ENCODE measurements at regions not wholly inside any gene's neighbourhood (a gene's known extent, or its start where the extent isn't known, plus 50 kb on each side); places are given as distances from the start of the nearest gene placed in this dataset.
A peak's percentile ranks its signal among the peaks of the same experiment; 100 is the strongest.
"Not testable (repeated sequence)": the region's sequence is repeated elsewhere in the genome, so short reads cannot be mapped to it uniquely, and the experiment has no call there.

- DNase-seq, result no peak
Measured at GRCh38 chr9:102499468-102499867, 495.7 kb upstream of the CYLC2 start.

- no peak for DNase-seq
Measured at GRCh38 chr9:102497709-102498108, 497.4 kb upstream of the CYLC2 start.

- DNase-seq, result not testable (repeated sequence)
Measured at GRCh38 chr9:102486976-102487375, 508.2 kb upstream of the CYLC2 start.

DNA sequence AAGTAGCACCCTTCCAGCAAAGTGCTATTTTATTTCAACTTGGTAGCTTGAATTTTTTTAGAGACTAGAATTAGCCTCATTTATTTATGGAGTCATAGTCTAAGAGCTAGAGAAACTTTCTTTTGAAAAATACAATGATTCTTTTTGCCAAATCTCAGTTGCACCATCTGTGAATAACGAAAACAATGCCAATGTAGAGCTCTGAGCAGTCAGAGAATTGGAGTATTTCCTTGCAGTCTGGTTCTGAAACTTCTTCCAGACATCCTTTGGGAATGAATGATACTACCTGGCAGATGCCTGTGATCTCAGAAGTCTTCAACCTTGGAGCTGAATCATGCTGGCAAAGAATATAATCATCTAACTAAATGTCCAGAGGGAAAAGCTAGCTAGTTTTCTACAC, 511.5 kb upstream of the CYLC2 start:
- no peak for DNase-seq

- no peak for DNase-seq
Measured at GRCh38 chr9:102482776-102483175, 512.4 kb upstream of the CYLC2 start.

- peak; percentile 43 for DNase-seq
Measured at GRCh38 chr9:102479191-102479590, 515.9 kb upstream of the CYLC2 start.

GRCh38 chr9:102474357-102474756, 520.8 kb upstream of the CYLC2 start:
- DNase-seq, result no peak

DNA sequence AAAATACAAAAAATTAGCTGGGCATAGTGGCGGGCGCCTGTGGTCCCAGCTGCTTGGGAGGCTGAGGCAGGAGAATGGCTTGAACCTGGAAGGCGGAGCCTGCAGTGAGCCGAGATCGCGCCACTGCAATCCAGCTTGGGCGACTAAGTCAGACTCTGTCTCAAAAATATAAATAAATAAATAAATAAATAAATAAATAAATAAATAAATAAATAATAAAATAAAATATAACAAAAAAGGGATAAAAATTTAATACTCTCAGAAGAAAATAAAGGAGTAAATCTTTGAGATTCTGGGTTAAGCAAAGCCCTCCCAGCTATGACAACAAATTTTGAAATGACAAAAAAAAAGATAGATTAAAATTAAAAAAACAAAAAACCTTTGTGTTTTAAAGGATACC, 525.7 kb upstream of the CYLC2 start:
- DNase-seq, result not testable (repeated sequence)

DNA sequence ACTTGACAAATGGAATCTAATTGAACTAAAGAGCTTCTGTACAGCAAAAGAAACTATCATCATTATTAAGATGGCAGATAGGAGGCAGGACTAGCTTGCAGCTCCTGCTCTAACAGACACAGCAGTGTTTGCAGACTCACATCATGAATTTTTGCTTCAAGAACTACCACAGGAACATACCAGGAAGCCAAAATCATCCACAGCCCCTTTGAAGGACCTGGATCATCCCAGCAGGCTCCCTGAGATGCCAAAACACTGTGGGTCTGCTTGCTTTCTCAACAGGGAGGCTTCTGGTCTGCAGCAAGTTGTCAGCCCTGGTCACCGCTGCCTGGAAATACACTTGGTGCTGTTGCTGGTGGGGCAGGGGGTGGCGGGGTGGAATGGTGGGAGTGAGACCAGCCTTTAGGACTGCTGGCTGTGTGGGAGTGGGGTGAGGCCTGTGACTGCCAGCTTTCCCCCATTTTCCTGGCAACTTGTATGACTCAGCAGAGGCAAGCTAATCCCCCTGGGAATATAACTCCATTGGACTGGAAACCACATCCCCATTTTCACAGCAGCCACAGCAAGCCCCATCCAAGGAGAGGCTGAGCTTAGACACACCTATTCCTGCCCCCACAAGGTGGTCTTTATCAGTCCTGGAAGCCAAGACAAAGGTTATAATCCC, 533.8 kb upstream of the CYLC2 start:
- peak; percentile 17 for DNase-seq

DNA sequence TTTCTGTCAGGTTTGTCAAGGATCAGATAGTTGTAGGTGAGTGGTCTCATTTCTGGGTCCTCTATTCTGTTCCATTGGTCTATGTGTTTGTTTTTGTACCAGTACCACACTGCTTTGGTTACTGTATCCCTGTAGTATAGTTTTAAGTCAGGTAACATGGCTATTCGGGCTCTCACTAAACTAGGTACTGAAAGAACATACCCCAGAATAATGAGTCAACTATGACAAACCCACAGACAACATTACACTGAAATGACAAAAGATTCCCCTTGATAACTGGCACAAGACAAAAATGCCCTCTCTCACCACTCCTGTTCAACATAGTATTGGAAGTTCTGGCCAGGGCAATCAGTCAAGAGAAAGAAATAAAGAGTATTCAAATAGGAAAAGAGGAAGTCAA, 535.3 kb upstream of the CYLC2 start:
- DNase-seq, result no peak

DNA sequence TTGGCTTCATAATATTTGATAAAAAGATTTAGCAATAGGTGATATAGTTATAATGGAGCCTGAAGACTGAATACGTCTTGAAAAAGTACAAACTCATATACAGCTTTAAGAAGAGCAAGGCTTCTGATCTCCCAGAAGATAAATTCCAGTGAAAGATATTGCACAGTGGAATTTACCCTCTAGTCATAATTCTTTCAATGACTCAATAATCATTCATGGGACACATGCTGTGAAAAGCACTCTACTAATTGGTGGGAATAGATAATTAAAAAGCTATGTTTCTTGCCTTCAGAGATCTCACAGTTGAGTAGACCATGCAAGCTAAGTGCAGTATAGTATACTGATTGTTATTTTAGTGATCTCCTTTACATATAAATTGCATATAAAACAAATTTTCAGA, 538.6 kb upstream of the CYLC2 start:
- peak; percentile 1 for DNase-seq

DNA sequence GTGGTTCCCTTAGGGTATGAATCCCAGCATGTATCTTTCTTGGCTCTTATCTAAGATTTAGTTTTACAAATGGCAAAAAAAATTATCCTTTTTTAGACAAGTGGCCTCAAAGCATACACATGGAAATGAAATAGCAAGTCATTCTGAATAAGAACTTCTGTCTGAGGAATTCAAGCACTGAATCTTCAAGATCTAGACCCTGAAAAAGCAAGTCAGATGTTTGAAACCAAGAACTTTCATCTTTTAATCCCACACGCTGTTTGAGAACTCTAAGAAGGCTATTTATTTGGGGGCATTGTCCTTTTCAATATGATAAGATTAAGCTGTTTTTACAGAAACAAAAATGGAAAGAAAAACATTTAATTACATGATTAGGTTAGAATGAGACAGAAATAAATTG, 549.2 kb upstream of the CYLC2 start:
- no peak for DNase-seq

GRCh38 chr9:102445181-102445747, 549.9 kb upstream of the CYLC2 start:
- DNase-seq, result no peak

GRCh38 chr9:102439583-102439982, 555.5 kb upstream of the CYLC2 start:
- DNase-seq, result no peak

- not testable (repeated sequence) for DNase-seq
Measured at GRCh38 chr9:102436599-102436998, 558.5 kb upstream of the CYLC2 start.

DNA sequence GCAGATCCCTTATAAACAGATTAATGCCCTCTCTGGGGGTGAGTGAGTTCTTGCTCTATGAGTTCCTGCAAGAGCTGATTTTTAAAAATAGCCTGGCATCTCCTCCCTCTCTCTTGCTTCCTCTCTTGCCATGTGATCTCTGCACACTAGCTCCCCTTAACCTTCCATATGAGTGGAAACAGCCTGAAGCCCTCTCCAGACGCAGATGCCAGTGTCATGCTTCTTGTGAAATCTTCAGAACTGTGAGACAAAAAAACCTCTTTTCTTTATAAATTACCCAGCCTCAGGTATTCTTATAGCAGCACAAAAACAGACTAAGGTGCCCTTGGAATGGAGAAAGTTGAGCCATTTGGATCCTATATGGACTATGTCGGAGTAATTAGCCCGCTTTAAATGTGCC, 559.7 kb upstream of the CYLC2 start:
- no peak for DNase-seq

DNA sequence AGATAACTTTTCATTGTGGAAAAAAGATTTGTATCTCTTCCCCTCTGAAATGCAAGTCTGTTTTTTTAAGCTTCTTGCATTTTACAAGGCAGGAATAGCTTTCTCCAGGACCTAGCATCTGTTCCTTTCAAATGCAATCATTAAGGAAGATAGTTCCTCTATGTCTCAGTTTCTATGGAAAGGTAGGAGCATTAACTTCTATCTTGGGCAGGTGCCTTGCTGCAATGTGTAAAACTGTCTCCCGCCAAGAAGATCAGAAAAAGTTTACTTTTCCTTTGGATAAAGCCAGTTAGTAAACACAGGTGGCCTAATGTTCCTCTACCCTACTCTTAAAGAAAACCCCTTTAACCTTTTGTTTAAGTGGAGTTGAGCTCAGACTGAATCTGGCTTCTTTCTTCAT, 560.6 kb upstream of the CYLC2 start:
- DNase-seq, result no peak

DNA sequence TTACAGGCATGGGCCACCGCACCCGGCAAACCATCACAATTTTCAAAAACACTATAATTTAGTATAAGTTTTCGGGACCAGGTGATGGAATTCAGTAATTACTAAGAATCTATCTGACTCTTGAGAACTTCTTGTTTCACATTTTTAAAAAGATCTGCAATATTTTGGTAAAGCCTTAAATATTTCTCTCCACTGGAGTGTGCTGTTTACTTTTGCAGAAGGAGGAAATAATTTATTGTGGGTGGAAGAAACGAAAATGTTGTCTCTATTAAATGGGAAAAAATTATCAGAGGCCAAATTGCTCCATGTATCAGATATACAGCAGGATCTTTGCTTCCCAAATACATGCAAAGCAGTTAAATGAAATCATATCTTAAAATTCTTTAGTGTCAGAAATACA, 566.8 kb upstream of the CYLC2 start:
- no peak for DNase-seq

- DNase-seq, result not testable (repeated sequence)
Measured at GRCh38 chr9:102416251-102416650, 578.9 kb upstream of the CYLC2 start.

DNA sequence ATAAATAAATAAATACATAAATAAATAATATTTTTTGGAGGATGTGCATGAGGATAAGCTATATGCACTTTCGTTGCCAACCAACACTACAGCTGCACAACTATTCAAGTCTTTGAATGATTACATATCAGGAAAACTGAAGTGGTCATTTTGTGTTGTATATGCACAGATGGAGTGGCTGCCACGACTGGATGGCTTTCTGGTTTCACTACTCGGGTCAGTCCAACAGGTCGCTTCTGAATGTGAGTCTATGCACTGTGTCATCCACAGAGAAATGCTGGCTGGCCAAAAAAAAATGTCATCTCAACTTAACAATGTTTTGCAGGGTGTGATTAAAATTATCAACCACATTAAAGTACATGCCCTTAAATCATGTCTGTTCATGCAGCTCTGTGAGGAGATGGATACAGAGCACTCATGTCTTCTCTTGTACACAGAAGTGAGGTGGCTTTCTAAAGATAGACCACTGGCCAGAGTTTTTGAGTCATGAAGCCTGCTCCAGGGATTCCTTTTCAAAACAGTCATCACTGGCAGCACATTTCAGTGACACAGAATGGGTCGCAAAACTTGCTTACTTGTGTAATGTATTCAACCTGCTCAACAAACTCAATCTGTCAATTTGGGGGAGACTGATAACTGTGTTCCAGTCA, 589.8 kb upstream of the CYLC2 start:
- DNase-seq, result no peak

DNA sequence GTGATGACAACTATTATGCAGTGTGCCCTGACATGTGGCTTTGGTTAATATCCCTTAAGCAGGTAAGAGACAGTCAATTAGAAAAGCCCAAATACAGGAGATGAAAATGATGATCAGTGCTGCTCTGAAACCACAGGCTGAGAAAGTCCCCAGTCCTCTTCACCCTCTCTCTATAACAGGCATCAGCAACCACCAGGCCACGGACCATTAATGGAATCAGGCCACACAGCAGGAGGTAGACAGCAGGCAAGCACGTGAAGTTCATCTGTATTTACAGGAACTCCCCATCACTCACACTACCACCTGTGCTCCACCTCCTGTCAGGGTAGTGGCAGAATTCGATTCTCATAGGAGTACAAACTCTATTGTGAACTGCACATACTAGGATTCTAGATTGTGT, 591.6 kb upstream of the CYLC2 start:
- no peak for DNase-seq

- DNase-seq, result no peak
Measured at GRCh38 chr9:102398205-102398604, 596.9 kb upstream of the CYLC2 start.

DNA sequence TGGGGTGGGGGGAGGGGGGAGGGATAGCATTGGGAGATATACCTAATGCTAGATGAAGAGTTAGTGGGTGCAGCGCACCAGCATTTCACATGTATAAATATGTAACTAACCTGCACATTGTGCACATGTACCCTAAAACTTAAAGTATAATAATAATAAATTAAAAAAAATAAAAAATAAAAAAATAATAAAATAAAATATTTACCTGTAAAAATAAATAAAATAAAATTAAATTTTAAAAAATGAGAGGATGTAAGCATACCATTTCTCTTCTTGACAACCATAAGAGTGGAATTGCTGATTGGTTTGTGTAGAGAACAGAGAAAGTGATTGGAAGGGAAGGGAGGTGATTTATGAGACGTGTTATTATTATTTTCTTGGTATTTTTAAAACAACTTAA, 609.5 kb upstream of the CYLC2 start:
- DNase-seq, result not testable (repeated sequence)

DNA sequence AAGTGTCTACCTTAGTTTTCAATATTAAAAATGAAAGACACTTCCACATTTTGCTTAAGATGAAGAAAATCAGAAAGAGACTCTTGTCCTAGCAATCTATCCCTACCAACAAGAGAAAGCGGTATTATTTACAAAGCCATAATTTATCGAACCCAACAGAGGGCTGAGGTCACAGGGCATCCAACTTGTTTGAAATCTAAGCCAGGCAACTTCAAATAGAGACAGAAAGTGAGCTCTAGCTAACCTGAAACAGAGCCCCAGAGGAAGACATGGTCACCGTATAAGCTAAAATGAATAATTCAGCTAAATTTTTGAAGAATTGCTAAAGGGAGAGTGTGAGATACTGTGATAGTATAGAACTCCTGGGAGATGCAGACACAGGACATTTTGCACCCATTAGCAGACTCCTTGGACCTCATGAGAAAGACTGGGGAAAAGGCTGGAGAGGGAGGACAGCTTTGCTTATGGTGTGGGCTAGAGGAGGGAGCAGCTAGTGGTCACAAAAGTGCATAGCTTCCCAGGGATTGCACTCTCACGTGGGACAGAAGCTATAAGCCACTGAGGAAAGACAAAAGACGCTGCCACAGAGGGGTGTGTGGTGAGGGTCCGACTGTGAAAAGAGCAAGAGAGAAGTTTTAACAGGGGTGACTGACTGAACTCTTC, 624.2 kb upstream of the GRIN3A start:
- no peak for DNase-seq

Data from fibroblast of skin of abdomen (primary cell).